GM12878 (cell line): ENCODE measurements at regions not wholly inside any gene's neighbourhood (a gene's known extent, or its start where the extent isn't known, plus 50 kb on each side); places are given as distances from the start of the nearest gene placed in this dataset.

Experiments
- ATAC-seq: fragments of 200-7000 bp; cut with Tn5 transposase; 3 replicates; pipeline ENCODE4 v1.9.1; 2020; ENCODE audit warnings: mild to moderate bottlenecking, moderate library complexity
- BruUV-seq: library from RNA; stranded (reverse); fragments of 400-500 nt; replicated peaks from 2 replicates; lab custom pipeline; 2021; lab: Mats Ljungman, UMichigan
- CTCF ChIA-PET: fragments of 300-600 bp; sonication (Branson Sonifier 250); formaldehyde crosslinking; extraction: SDS; loops from one replicate; lab custom pipeline; 2021; ENCODE audit warnings: inconsistent platforms; lab: Yijun Ruan, JAX
- POLR2A ChIA-PET: fragments of 350-600 bp; formaldehyde crosslinking; extraction: SDS; loops from one replicate; lab custom pipeline; 2021; ENCODE audit warnings: inconsistent platforms; lab: Charles Lee
- RAD21 ChIA-PET: fragments of 300-600 bp; sonication (Branson Sonifier 250); formaldehyde crosslinking; loops from one replicate; lab custom pipeline; 2023; ENCODE audit warnings: antibody characterized with exemption; ENCODE audit not compliant: unreplicated experiment; lab: Charles Lee
- SMC1A ChIA-PET: fragments of 300-600 bp; sonication (Branson Sonifier 250); formaldehyde crosslinking; loops from one replicate; lab custom pipeline; 2023; ENCODE audit not compliant: unreplicated experiment, uncharacterized antibody; lab: Charles Lee
- DNase-seq: peaks from one replicate; pipeline ENCODE4 v3.0.0-alpha.2; 2011; ENCODE audit warnings: low read depth, low spot score
- FAIRE-seq: peaks from 3 replicates; lab custom pipeline; 2011; peaks lifted over from hg19 to GRCh38; lab: Jason Lieb, UNC
- H2AFZ ChIP-seq: 2 replicates; pipeline ENCODE4 v1.6.0; 2011; ENCODE audit warnings: low read depth, low read length, control low read depth; ENCODE audit not compliant: control insufficient read depth
- H3K27ac ChIP-seq: 2 replicates; pipeline ENCODE4 v1.5.1; 2011; ENCODE audit warnings: control low read depth; ENCODE audit not compliant: control insufficient read depth, insufficient read depth
- H3K27me3 ChIP-seq, 2 experiments: replicated peaks in 1 of 2; 2 replicates each; pipeline versions ENCODE4 v1.6.0 to v1.6.1; 2011; ENCODE audit warnings: low read length in 1 of 2; ENCODE audit not compliant: control insufficient read depth in 2 of 2, insufficient read depth in 2 of 2
- H3K36me3 ChIP-seq, 2 experiments: 2 replicates each; pipeline ENCODE4 v1.5.1; 2011; ENCODE audit warnings: low read length in 1 of 2; ENCODE audit not compliant: control insufficient read depth in 2 of 2, insufficient read depth in 2 of 2
- H3K4me1 ChIP-seq: 2 replicates; pipeline ENCODE4 v1.6.1; 2011; ENCODE audit warnings: mild to moderate bottlenecking, low read length, moderate library complexity, mixed read lengths; ENCODE audit not compliant: control insufficient read depth, insufficient read depth
- H3K4me2 ChIP-seq: 2 replicates; pipeline ENCODE4 v1.6.0; 2011; ENCODE audit warnings: control low read depth; ENCODE audit not compliant: control insufficient read depth, insufficient read depth
- H3K4me3 ChIP-seq: fragments of 200-600 bp; sonication (generic); 2 replicates; pipeline ENCODE4 v1.5.1; 2016
- H3K79me2 ChIP-seq: 2 replicates; pipeline ENCODE4 v1.6.0; 2011; ENCODE audit warnings: low read length; ENCODE audit not compliant: control insufficient read depth, insufficient read depth
- H3K9ac ChIP-seq: 2 replicates; pipeline ENCODE4 v1.8.0; 2011; ENCODE audit warnings: low read length, control low read depth, mixed read lengths; ENCODE audit not compliant: control insufficient read depth, insufficient read depth
- H3K9me3 ChIP-seq: replicated peaks from 3 replicates; pipeline ENCODE4 v1.5.1; 2011; ENCODE audit warnings: mild to moderate bottlenecking, low read length; ENCODE audit not compliant: control insufficient read depth, insufficient read depth
- H4K20me1 ChIP-seq: 2 replicates; pipeline ENCODE4 v1.6.0; 2011; ENCODE audit not compliant: control insufficient read depth, insufficient read depth
- CEBPB ChIP-seq, 2 experiments: fragments of 150-350 bp in 1 of 2; IDR thresholded peaks; 2 replicates each; pipeline ENCODE4 v1.6.1; 2012 to 2014; ENCODE audit warnings: low read depth in 2 of 2, low read length in 2 of 2, borderline replicate concordance in 1 of 2, inconsistent platforms in 1 of 2
- EGR1 ChIP-seq, 2 experiments: IDR thresholded peaks; 1 replicate in 1 of 2; 2 replicates in 1 of 2; pipeline ENCODE4 v1.6.1; 2011 to 2012; ENCODE audit warnings: low read depth in 2 of 2, low read length in 2 of 2, borderline replicate concordance in 1 of 2, mild to moderate bottlenecking in 1 of 2, moderate library complexity in 1 of 2
- KDM1A ChIP-seq: fragments of 200-600 bp; sonication (generic); IDR thresholded peaks from 2 replicates; pipeline ENCODE4 v1.6.1; 2016; ENCODE audit warnings: borderline replicate concordance
- NFYB ChIP-seq: IDR thresholded peaks from 2 replicates; pipeline ENCODE4 v1.6.1; 2011; ENCODE audit warnings: low read depth, mild to moderate bottlenecking, low read length, improper control_type of control experiment, moderate library complexity; ENCODE audit not compliant: insufficient read depth
- RELA ChIP-seq: fragments of 450-650 bp; IDR thresholded peaks from 2 replicates; pipeline ENCODE4 v1.8.0; 2014; ENCODE audit warnings: borderline replicate concordance; ENCODE audit not compliant: partially characterized antibody
- SMC3 ChIP-seq: IDR thresholded peaks from 2 replicates; pipeline ENCODE4 v1.6.1; 2011; ENCODE audit warnings: low read length, improper control_type of control experiment, borderline replicate concordance
- SPI1 ChIP-seq: IDR thresholded peaks from 2 replicates; pipeline ENCODE4 v1.6.1; 2011; ENCODE audit warnings: low read depth, mild to moderate bottlenecking, low read length, moderate library complexity, borderline replicate concordance; ENCODE audit not compliant: insufficient read depth
- STAT3 ChIP-seq: IDR thresholded peaks from 2 replicates; pipeline ENCODE4 v1.6.1; 2011; ENCODE audit warnings: low read depth, low read length, improper control_type of control experiment
- WGBS: methylation state at CpG from one replicate; pipeline ENCODE4 v1.1.6; 2016; ENCODE audit warnings: low lambda C conversion rate; ENCODE audit not compliant: insufficient replicate concordance, insufficient coverage; ENCODE audit errors: missing lambda C conversion rate; 5-methylcytosine and 5-hydroxymethylcytosine counted together
- in situ Hi-C: fragments of 300-500 bp; cut with MboI; formaldehyde crosslinking; loops from 9 replicates; pipeline ENCODE4 v1.14.3; 2018; ENCODE audit warnings: mixed read lengths
- intact Hi-C: fragments of 100-400 bp; cut with micrococcal nuclease; formaldehyde crosslinking; loops from one replicate; pipeline ENCODE4 v1.14.2; 2022; ENCODE audit not compliant: unreplicated experiment
- TF ChIP-seq, protein P1 (sequence below): fragments of 450-650 bp; formaldehyde crosslinking; IDR thresholded peaks from 2 replicates; pipeline ENCODE4 v1.4.0; 2022; ENCODE audit warnings: mild to moderate bottlenecking, moderate library complexity
- TF ChIP-seq, protein P2 (sequence below): fragments of 450-650 bp; IDR thresholded peaks from 2 replicates; pipeline ENCODE4 v1.6.1; 2017; ENCODE audit warnings: mild to moderate bottlenecking, moderate library complexity
- TF ChIP-seq, protein P3 (sequence below): IDR thresholded peaks from 2 replicates; pipeline ENCODE4 v1.6.1; 2012; ENCODE audit warnings: low read depth, low read length, improper control_type of control experiment

DNA sequence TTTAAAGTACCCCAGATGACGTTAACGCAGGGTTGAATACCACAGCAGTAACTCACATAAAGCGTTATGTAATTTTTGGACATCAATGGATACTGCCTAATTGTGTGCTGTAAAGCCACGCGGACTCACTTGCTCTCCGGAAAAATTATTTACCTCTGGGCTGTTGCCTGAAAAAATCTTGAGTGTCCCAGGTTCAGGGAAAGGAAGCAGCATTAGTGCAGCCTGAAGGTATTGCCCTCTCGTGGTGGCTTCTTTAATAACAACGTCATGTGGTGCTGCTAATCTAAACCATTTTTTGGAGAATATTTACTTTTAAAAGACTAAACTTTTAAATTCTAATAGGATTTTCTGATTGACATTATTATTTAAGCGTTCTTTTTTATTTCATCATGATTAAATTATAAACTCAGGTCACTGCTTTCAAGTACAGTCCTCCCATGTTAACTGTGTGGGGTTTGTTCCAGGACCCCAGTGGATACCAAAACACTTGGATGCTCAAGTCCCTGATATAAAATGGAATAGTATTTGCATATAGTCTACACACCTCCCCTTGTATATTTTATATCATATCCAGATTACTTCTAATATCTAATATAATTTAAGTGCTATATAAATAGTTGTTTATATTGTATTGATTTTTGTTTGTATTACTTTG is 384.8 kb downstream of the FAM133A start (continued):
- TF ChIP-seq, protein P1, sequence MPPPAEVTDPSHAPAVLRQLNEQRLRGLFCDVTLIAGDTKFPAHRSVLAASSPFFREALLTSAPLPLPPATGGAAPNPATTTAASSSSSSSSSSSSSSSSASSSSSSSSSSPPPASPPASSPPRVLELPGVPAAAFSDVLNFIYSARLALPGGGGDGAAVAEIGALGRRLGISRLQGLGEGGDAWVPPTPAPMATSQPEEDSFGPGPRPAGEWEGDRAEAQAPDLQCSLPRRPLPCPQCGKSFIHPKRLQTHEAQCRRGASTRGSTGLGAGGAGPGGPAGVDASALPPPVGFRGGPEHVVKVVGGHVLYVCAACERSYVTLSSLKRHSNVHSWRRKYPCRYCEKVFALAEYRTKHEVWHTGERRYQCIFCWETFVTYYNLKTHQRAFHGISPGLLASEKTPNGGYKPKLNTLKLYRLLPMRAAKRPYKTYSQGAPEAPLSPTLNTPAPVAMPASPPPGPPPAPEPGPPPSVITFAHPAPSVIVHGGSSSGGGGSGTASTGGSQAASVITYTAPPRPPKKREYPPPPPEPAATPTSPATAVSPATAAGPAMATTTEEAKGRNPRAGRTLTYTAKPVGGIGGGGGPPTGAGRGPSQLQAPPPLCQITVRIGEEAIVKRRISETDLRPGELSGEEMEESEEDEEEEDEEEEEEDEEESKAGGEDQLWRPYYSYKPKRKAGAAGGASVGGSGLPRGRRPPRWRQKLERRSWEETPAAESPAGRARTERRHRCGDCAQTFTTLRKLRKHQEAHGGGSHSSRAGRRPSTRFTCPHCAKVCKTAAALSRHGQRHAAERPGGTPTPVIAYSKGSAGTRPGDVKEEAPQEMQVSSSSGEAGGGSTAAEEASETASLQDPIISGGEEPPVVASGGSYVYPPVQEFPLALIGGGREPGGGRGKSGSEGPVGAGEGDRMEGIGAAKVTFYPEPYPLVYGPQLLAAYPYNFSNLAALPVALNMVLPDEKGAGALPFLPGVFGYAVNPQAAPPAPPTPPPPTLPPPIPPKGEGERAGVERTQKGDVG (CRISPR knock-in tag), result no peak
- TF ChIP-seq RELA, result no peak

DNA sequence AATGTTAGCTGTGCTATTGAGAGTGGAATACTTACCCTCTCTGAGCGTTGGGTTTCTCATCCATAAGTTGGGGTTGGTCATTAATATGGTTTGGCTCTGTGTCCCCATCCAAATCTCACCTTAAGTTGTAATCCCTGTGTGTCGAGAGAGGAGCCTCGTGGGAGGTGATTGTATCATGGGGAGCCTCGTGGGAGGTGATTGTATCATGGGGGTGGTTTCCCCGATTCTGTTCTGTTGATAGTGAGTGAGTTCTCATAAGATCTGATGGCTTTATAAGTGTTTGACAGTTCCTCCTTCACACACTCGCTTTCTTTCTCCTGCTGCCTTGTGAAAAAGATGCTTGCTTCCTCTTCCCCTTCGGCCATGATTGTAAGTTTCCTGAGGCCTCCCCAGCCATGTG is 391.1 kb downstream of the FAM133A start:
- WGBS, result 10% methylated on average over 7 of the region's 7 CpGs
- RAD21 ChIA-PET, result no interaction called here
- CTCF ChIA-PET, result no interaction called here
- TF ChIP-seq STAT3 (no peak), SMC3 (no peak), CEBPB (IDR thresholded peaks at IDR 0.05; ENCODE audit: borderline replicate concordance in 1 of 2, low read depth in 2 of 2, low read length in 2 of 2) (no peak), NFYB (no peak), EGR1 (IDR thresholded peaks at IDR 0.05; ENCODE audit: borderline replicate concordance in 1 of 2, low read depth in 2 of 2, low read length in 2 of 2) (no peak), KDM1A (no peak), SPI1 (no peak)
- TF ChIP-seq, protein P2, sequence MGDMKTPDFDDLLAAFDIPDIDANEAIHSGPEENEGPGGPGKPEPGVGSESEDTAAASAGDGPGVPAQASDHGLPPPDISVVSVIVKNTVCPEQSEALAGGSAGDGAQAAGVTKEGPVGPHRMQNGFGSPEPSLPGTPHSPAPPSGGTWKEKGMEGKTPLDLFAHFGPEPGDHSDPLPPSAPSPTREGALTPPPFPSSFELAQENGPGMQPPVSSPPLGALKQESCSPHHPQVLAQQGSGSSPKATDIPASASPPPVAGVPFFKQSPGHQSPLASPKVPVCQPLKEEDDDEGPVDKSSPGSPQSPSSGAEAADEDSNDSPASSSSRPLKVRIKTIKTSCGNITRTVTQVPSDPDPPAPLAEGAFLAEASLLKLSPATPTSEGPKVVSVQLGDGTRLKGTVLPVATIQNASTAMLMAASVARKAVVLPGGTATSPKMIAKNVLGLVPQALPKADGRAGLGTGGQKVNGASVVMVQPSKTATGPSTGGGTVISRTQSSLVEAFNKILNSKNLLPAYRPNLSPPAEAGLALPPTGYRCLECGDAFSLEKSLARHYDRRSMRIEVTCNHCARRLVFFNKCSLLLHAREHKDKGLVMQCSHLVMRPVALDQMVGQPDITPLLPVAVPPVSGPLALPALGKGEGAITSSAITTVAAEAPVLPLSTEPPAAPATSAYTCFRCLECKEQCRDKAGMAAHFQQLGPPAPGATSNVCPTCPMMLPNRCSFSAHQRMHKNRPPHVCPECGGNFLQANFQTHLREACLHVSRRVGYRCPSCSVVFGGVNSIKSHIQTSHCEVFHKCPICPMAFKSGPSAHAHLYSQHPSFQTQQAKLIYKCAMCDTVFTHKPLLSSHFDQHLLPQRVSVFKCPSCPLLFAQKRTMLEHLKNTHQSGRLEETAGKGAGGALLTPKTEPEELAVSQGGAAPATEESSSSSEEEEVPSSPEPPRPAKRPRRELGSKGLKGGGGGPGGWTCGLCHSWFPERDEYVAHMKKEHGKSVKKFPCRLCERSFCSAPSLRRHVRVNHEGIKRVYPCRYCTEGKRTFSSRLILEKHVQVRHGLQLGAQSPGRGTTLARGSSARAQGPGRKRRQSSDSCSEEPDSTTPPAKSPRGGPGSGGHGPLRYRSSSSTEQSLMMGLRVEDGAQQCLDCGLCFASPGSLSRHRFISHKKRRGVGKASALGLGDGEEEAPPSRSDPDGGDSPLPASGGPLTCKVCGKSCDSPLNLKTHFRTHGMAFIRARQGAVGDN, result no peak
- TF ChIP-seq, protein P3, sequence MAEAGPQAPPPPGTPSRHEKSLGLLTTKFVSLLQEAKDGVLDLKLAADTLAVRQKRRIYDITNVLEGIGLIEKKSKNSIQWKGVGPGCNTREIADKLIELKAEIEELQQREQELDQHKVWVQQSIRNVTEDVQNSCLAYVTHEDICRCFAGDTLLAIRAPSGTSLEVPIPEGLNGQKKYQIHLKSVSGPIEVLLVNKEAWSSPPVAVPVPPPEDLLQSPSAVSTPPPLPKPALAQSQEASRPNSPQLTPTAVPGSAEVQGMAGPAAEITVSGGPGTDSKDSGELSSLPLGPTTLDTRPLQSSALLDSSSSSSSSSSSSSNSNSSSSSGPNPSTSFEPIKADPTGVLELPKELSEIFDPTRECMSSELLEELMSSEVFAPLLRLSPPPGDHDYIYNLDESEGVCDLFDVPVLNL, result no peak
- Histone ChIP-seq H3K79me2 (no peaks in the 10 kb centered on the region), H3K4me3 (no peak overlapping the region), H2AFZ (no peak overlapping the region), H3K36me3 (no peaks in the 10 kb centered on the region), H3K9ac (no peak overlapping the region), H3K4me2 (no peak overlapping the region), H3K4me1 (no peaks in the 10 kb centered on the region), H3K27me3 (no peaks in the 10 kb centered on the region), H3K27ac (no peak overlapping the region), H3K9me3 (no peaks in the 10 kb centered on the region), H4K20me1 (no peaks in the 10 kb centered on the region)
- intact Hi-C loops, result no loop called here
- ATAC-seq (no peak), DNase-seq (no peak), FAIRE-seq (no peak)
- no TSS peak for BruUV-seq
- SMC1A ChIA-PET, result interaction anchor here (0.6 kb wide), 1 partner anchor 345 kb away, joined by 3 read pairs; no protein-coding TSS in a partner anchor
- in situ Hi-C loops, result no loop called here
- POLR2A ChIA-PET, result no interaction called here
